Erythroblast (primary cell): ENCODE measurements at regions not wholly inside any gene's neighbourhood (a gene's known extent, or its start where the extent isn't known, plus 50 kb on each side); places are given as distances from the start of the nearest gene placed in this dataset.

ENCODE experiments used
- GATA1 ChIP-seq: IDR thresholded peaks from 2 replicates; pipeline ENCODE4 v1.6.1; 2011; ENCODE audit warnings: low read depth, mild to moderate bottlenecking, control low read depth, low read length, moderate library complexity
- POLR2A ChIP-seq: IDR thresholded peaks from 2 replicates; pipeline ENCODE4 v1.6.1; 2011; ENCODE audit warnings: mild to moderate bottlenecking, low read length

DNA sequence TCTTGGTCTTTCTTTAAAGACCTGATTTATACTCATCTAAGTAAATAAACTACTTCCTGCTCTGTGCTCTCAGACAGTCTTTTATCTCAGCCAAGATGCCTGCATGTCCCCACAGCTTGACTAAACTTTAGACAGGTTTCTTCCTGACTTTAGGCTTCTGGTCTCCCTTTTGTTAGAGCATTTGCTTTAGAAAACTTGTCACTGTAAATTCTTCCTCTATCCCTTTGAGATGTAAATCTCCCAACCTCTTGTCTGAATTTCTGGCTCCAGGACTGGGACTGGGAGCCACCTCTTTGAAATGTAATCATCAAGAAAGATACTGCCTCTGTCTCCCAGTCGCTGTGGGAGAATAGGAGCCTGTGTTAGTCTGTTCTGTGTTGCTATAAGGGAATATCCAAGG lies 739.9 kb downstream of the C6orf118 start:
- TF ChIP-seq POLR2A (no peak), GATA1 (no peak)
